Thoracic aorta (tissue), 2 donors: ENCODE measurements at regions not wholly inside any gene's neighbourhood (a gene's known extent, or its start where the extent isn't known, plus 50 kb on each side); places are given as distances from the start of the nearest gene placed in this dataset.

Experiments used
- ATAC-seq: fragments of 150-250 bp; one replicate; pipeline ENCODE4 v1.8.0; 2017; ENCODE audit warnings: low read depth; ENCODE audit not compliant: insufficient number of reproducible peaks, low FRiP score
- DNase-seq: peaks from one replicate; pipeline ENCODE4 v3.0.0-alpha.2; 2020; ENCODE audit warnings: low spot score
- H3K27ac ChIP-seq, 2 donors: fragments of 200-600 bp; sonication (generic); 1 replicate in 1 of 2; 2 replicates in 1 of 2; pipeline ENCODE4 v1.5.1; 2016; ENCODE audit warnings: mild to moderate bottlenecking in 2 of 2, moderate library complexity in 2 of 2
- H3K27me3 ChIP-seq: fragments of 200-600 bp; sonication (generic); replicated peaks from 2 replicates; pipeline ENCODE4 v1.6.0; 2016; ENCODE audit warnings: mild to moderate bottlenecking; ENCODE audit not compliant: insufficient read depth
- H3K36me3 ChIP-seq: fragments of 200-600 bp; sonication (generic); one replicate; pipeline ENCODE4 v1.5.1; 2016
- H3K4me1 ChIP-seq, 2 donors: fragments of 200-600 bp; sonication (generic); 1 replicate in 1 of 2; 2 replicates in 1 of 2; pipeline versions ENCODE4 v1.5.1 to v1.6.0; 2016; ENCODE audit warnings: low read depth in 2 of 2, mild to moderate bottlenecking in 1 of 2; ENCODE audit not compliant: control insufficient read depth in 1 of 2
- H3K4me3 ChIP-seq: fragments of 200-600 bp; sonication (generic); 2 replicates; pipeline ENCODE4 v1.5.1; 2016; ENCODE audit warnings: mild to moderate bottlenecking
- H3K9me3 ChIP-seq: fragments of 200-600 bp; sonication (generic); 2 replicates; pipeline ENCODE4 v1.5.1; 2016
- TF ChIP-seq, protein P1 (sequence below): fragments of 200-600 bp; sonication (generic); IDR thresholded peaks from one replicate; pipeline ENCODE4 v1.5.1; 2019; ENCODE audit warnings: antibody characterized with exemption

DNA sequence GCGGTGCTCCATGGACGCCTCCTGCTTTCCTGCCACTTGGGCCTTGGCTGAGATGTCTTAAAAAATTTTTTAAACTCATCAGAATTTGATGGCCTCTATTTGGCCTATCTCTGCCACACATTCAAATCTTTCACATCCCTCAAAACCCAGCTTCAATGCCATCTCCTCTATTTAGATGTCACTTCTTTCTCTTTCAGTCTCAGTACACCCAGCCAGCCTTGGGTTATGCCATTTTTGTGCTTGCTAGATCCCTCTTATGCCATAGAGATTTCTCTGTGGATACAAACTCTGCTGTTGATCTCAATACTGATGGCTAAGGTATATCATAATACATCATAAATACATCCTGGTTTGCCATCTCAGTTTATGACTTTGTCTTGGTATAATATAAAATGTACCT, 222.3 kb upstream of the TPRG1 start:
- H3K4me1 ChIP-seq, result peaks cover 49 to 61% of the 10 kb centered on the region in 2 donors
- H3K4me3 ChIP-seq, result no peak overlapping the region
- H3K9me3 ChIP-seq, result no peaks in the 10 kb centered on the region
- no peak for ATAC-seq
- no peak for DNase-seq
- no peaks in the 10 kb centered on the region for H3K27me3 ChIP-seq
- H3K27ac ChIP-seq, result peak overlapping the region; percentile 96 to 99
- no peaks in the 10 kb centered on the region for H3K36me3 ChIP-seq
- TF ChIP-seq, protein P1, sequence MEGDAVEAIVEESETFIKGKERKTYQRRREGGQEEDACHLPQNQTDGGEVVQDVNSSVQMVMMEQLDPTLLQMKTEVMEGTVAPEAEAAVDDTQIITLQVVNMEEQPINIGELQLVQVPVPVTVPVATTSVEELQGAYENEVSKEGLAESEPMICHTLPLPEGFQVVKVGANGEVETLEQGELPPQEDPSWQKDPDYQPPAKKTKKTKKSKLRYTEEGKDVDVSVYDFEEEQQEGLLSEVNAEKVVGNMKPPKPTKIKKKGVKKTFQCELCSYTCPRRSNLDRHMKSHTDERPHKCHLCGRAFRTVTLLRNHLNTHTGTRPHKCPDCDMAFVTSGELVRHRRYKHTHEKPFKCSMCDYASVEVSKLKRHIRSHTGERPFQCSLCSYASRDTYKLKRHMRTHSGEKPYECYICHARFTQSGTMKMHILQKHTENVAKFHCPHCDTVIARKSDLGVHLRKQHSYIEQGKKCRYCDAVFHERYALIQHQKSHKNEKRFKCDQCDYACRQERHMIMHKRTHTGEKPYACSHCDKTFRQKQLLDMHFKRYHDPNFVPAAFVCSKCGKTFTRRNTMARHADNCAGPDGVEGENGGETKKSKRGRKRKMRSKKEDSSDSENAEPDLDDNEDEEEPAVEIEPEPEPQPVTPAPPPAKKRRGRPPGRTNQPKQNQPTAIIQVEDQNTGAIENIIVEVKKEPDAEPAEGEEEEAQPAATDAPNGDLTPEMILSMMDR, result no peak

DNA sequence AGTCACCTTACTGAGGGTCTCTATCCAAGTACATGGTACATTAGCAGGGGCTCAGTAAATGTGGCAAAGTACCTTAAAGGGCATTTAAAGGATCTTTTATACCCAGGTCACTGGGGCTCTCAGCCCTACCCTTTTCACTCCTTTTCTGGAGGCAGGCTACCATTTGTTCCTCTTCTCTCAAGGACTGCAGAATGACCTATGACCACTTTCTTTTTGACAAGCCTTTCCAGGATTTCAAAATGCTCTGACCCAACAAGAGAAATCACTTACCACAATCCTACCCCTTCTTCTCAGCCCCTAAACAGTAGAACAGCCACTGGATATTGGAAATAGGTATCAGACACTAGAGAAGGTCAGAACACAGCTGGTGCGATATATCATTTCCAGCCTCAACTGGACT, 221.8 kb upstream of the TPRG1 start:
- Histone ChIP-seq H3K4me3 (no peak overlapping the region), H3K27me3 (no peaks in the 10 kb centered on the region), H3K27ac (peak overlapping the region; percentile 96 to 99), H3K9me3 (no peaks in the 10 kb centered on the region), H3K4me1 (peaks cover 47 to 56% of the 10 kb centered on the region in 2 donors), H3K36me3 (no peaks in the 10 kb centered on the region)
- no peak for DNase-seq
- ATAC-seq, result no peak
- TF ChIP-seq, protein P1, result no peak

DNA sequence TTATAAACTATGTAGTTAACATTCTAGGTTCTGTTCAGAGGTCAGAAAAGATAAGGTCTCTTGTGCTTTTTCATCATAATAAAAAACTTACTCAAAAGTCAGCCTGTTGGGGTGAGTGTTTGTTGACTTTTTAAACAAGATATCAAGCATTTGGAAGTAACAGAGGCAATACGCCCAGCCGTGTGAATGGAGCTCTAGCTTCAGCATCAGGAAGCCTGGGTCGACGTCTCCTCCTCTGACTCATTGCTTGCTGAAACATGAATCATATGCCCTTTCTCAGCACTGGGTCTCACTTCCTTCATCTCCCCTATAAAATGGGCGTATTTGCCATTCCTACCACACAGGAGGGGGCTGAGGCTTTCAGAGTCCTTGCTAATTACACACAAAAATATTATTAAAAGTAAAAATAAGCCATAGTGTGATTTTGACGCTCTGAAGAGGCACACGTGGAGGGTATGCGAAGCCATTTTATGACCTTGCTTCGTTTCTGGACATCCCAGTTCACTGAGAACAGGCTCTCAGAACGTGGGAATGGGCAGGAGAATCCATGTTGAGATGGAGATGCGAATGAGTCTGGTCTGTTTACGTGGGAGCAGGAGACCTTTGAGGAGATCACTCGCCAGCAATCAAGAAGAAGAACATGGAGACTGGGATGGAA, 220.8 kb upstream of the TPRG1 start:
- TF ChIP-seq, protein P1, result no peak
- H3K4me1 ChIP-seq, result peaks cover 46 to 49% of the 10 kb centered on the region in 2 donors

GRCh38 chr3:188951734-188952133, 220.0 kb upstream of the TPRG1 start:
- Histone ChIP-seq H3K9me3 (no peaks in the 10 kb centered on the region), H3K27ac (peak overlapping the region in 1 of 2 donors; percentile 99), H3K4me1 (peaks cover 39 to 44% of the 10 kb centered on the region in 2 donors), H3K36me3 (no peaks in the 10 kb centered on the region), H3K4me3 (no peak overlapping the region), H3K27me3 (no peaks in the 10 kb centered on the region)
- TF ChIP-seq, protein P1, result no peak
- ATAC-seq, result no peak
- DNase-seq, result no peak

More for the DNA sequence above, 220.8 kb upstream of the TPRG1 start:
- ATAC-seq, result no peak
- Histone ChIP-seq H3K9me3 (no peaks in the 10 kb centered on the region), H3K27me3 (no peaks in the 10 kb centered on the region), H3K27ac (peak overlapping the region; percentile 96 to 99), H3K36me3 (no peaks in the 10 kb centered on the region), H3K4me3 (no peak overlapping the region)
- DNase-seq, result peak; percentile 67

GRCh38 chr3:188954590-188955208, 217.1 kb upstream of the TPRG1 start:
- ATAC-seq (peak; percentile 38), DNase-seq (peak; percentile 64)
- Histone ChIP-seq H3K4me3 (no peak overlapping the region), H3K36me3 (no peaks in the 10 kb centered on the region), H3K9me3 (no peaks in the 10 kb centered on the region), H3K4me1 (peaks cover 18 to 28% of the 10 kb centered on the region in 2 donors), H3K27me3 (no peaks in the 10 kb centered on the region), H3K27ac (no peak overlapping the region)
- TF ChIP-seq, protein P1, result peak; percentile 90
